A673 (cell line): ENCODE measurements at regions not wholly inside any gene's neighbourhood (a gene's known extent, or its start where the extent isn't known, plus 50 kb on each side); places are given as distances from the start of the nearest gene placed in this dataset.

Source experiments
- BruUV-seq: library from RNA; stranded (reverse); fragments of 400-500 nt; replicated peaks from 2 replicates; lab custom pipeline; 2021; lab: Mats Ljungman, UMichigan
- CTCF ChIA-PET: fragments of 300-600 bp; sonication (Branson Sonifier 250); formaldehyde crosslinking; loops from one replicate; lab custom pipeline; 2022; ENCODE audit warnings: antibody characterized with exemption; lab: Charles Lee
- POLR2A ChIA-PET: fragments of 300-600 bp; sonication (Branson Sonifier 250); formaldehyde crosslinking; loops from one replicate; lab custom pipeline; 2022; ENCODE audit warnings: antibody characterized with exemption; ENCODE audit not compliant: low non-redundant PET; lab: Charles Lee
- DNase-seq: peaks from one replicate; pipeline ENCODE4 v3.0.0-alpha.2; 2015; ENCODE audit warnings: low spot score
- H3K27ac ChIP-seq: fragments of 200-600 bp; sonication (generic); 2 replicates; pipeline ENCODE4 v1.5.1; 2016; ENCODE audit warnings: mixed run types, low read depth, mild to moderate bottlenecking, mixed read lengths, antibody characterized with exemption, low read length; ENCODE audit not compliant: poor library complexity, severe bottlenecking
- H3K27me3 ChIP-seq: fragments of 200-600 bp; sonication (generic); replicated peaks from 2 replicates; pipeline ENCODE4 v1.6.1; 2017; ENCODE audit warnings: mixed run types, low read depth, mild to moderate bottlenecking, mixed read lengths, antibody characterized with exemption, low read length; ENCODE audit not compliant: insufficient read depth, poor library complexity
- H3K36me3 ChIP-seq: fragments of 200-600 bp; sonication (generic); 2 replicates; pipeline ENCODE4 v1.6.1; 2016; ENCODE audit warnings: mixed run types, mild to moderate bottlenecking, mixed read lengths, antibody characterized with exemption, low read length; ENCODE audit not compliant: insufficient read depth, poor library complexity, severe bottlenecking
- H3K4me1 ChIP-seq: fragments of 200-600 bp; sonication (generic); 2 replicates; pipeline ENCODE4 v1.6.1; 2017; ENCODE audit warnings: mixed run types, mild to moderate bottlenecking, mixed read lengths, antibody characterized with exemption, low read length; ENCODE audit not compliant: insufficient read depth, poor library complexity, severe bottlenecking
- H3K4me3 ChIP-seq: fragments of 200-600 bp; sonication (generic); 2 replicates; pipeline ENCODE4 v1.5.1; 2016; ENCODE audit warnings: low read depth, mixed run types, mild to moderate bottlenecking, mixed read lengths, low read length; ENCODE audit not compliant: poor library complexity, severe bottlenecking
- H3K9me3 ChIP-seq: fragments of 200-600 bp; sonication (generic); 2 replicates; pipeline ENCODE4 v1.6.1; 2016; ENCODE audit warnings: mixed run types, low read depth, mild to moderate bottlenecking, mixed read lengths, antibody characterized with exemption, low read length; ENCODE audit not compliant: poor library complexity, severe bottlenecking
- EZH2 ChIP-seq: fragments of 200-600 bp; sonication (generic); IDR thresholded peaks from 2 replicates; pipeline ENCODE4 v1.6.1; 2017; ENCODE audit warnings: borderline replicate concordance, low read depth, mild to moderate bottlenecking, mixed read lengths, antibody characterized with exemption, low read length; ENCODE audit not compliant: poor library complexity, severe bottlenecking
- intact Hi-C: fragments of 100-400 bp; cut with micrococcal nuclease; formaldehyde crosslinking; loops from one replicate; pipeline ENCODE4 v1.10.0; 2022; ENCODE audit not compliant: unreplicated experiment
- TF ChIP-seq, protein P1 (sequence below): fragments of 300-800, 200-600 bp; sonication (generic); conservative IDR thresholded peaks from 2 replicates; pipeline ENCODE4 v1.5.1; 2017; ENCODE audit warnings: low read depth, mild to moderate bottlenecking, antibody characterized with exemption, low read length, moderate library complexity, mixed read lengths

DNA sequence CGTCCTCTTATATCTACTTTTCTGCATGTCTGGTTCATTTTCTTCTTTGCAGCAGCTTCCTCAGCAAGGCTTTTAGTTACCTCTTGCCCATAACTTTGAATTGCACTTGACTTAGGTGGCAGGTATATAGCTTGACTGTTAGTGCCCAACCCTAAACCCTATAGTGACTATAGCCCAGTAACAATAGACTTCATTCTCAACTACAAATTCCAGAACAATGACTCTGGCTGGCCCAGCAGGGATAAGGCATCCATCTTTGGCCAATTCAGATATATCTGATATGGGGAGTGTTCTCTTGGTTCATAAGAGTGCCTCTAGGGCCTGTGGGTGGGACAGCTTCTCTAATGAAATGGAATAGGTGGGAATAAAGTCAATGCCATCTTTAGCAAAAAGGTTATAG, 246.2 kb downstream of the DMRT2 start:
- POLR2A ChIA-PET, result no interaction called here
- TF ChIP-seq EZH2, result no peak
- TF ChIP-seq, protein P1, sequence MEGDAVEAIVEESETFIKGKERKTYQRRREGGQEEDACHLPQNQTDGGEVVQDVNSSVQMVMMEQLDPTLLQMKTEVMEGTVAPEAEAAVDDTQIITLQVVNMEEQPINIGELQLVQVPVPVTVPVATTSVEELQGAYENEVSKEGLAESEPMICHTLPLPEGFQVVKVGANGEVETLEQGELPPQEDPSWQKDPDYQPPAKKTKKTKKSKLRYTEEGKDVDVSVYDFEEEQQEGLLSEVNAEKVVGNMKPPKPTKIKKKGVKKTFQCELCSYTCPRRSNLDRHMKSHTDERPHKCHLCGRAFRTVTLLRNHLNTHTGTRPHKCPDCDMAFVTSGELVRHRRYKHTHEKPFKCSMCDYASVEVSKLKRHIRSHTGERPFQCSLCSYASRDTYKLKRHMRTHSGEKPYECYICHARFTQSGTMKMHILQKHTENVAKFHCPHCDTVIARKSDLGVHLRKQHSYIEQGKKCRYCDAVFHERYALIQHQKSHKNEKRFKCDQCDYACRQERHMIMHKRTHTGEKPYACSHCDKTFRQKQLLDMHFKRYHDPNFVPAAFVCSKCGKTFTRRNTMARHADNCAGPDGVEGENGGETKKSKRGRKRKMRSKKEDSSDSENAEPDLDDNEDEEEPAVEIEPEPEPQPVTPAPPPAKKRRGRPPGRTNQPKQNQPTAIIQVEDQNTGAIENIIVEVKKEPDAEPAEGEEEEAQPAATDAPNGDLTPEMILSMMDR, result no peak
- no TSS peak for BruUV-seq
- no peak overlapping the region for H3K27ac ChIP-seq
- H3K36me3 ChIP-seq, result no peaks in the 10 kb centered on the region
- intact Hi-C loops, result no loop called here
- H3K9me3 ChIP-seq, result no peaks in the 10 kb centered on the region
- no peaks in the 10 kb centered on the region for H3K27me3 ChIP-seq
- CTCF ChIA-PET, result no interaction called here
- H3K4me3 ChIP-seq, result no peak overlapping the region
- DNase-seq, result no peak
- no peaks in the 10 kb centered on the region for H3K4me1 ChIP-seq

DNA sequence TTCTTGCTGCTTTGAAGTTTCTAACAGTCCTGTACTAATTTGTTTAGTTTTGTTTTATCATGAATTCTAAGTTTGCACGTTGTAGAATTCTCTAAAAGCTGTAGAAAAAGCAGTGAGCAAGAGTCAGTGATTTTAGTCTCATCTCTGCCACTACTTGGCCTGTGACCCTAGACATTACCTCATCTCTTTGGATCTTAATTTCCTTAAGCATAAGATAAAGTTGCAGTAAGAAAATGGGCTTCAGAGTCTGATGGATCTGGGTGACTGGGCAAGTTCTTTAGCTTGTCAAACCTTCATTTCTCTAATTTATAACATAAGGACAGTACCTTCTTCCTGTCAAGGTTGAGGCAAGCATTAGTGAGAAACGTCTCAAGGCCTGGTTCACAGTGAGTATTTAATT, 247.9 kb downstream of the DMRT2 start:
- POLR2A ChIA-PET, result no interaction called here
- no TSS peak for BruUV-seq
- CTCF ChIA-PET, result no interaction called here

DNA sequence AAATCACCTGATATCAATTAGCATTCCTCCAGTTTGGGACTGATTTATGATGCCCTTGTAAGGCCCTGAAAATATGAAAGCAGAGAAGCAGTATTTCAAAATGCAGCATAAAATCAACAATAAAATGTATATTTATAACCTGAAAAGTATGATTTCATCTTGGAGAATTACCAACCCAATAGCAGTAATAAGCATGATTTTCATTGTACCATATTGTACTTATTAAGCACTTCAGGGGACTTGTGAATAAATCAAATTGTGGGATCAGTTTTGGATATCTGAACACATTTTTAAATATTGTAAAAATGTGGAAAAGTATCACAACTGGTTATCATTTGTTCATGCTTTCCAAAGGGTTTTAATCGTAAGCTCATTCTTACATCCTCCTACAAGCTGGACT, 250.8 kb downstream of the DMRT2 start:
- Histone ChIP-seq H3K27me3 (no peaks in the 10 kb centered on the region), H3K4me1 (no peaks in the 10 kb centered on the region), H3K36me3 (no peaks in the 10 kb centered on the region), H3K27ac (no peak overlapping the region), H3K4me3 (no peak overlapping the region), H3K9me3 (no peaks in the 10 kb centered on the region)
- ChIA-PET CTCF (no interaction called here), POLR2A (no interaction called here)
- no peak for TF ChIP-seq EZH2
- TF ChIP-seq, protein P1, result no peak
- BruUV-seq, result no TSS peak
- intact Hi-C loops, result no loop called here
- no peak for DNase-seq

More for the DNA sequence above, 247.9 kb downstream of the DMRT2 start:
- no peaks in the 10 kb centered on the region for H3K27me3 ChIP-seq
- TF ChIP-seq, protein P1, result no peak
- no peak for TF ChIP-seq EZH2
- no peak for DNase-seq
- intact Hi-C loops, result no loop called here
- no peaks in the 10 kb centered on the region for H3K4me1 ChIP-seq
- H3K36me3 ChIP-seq, result no peaks in the 10 kb centered on the region
- no peaks in the 10 kb centered on the region for H3K9me3 ChIP-seq
- no peak overlapping the region for H3K27ac ChIP-seq
- H3K4me3 ChIP-seq, result no peak overlapping the region
